ENCODE measurements at regions not wholly inside any gene's neighbourhood (a gene's known extent, or its start where the extent isn't known, plus 50 kb on each side); places are given as distances from the start of the nearest gene placed in this dataset.

DNA sequence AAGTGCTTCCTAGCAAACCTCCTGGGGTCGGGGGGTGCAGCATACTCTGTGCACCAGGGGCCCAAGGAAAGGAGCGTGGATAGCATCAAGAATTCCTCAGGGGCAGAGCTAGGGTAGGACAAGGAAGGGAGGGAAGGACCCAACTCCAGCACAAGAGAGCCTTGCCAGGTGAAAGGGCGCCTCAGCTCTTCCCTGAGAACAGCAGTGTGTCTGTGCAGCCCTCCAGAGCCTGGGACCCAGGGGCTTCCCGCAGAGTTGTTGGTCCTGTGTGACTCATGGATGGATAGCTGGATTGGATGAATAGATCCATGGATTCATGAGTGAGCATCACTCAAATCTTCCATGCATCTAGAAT is 175.4 kb downstream of the SMAD2 start:
- intact Hi-C loops (cut with micrococcal nuclease): no loop called here

DNA sequence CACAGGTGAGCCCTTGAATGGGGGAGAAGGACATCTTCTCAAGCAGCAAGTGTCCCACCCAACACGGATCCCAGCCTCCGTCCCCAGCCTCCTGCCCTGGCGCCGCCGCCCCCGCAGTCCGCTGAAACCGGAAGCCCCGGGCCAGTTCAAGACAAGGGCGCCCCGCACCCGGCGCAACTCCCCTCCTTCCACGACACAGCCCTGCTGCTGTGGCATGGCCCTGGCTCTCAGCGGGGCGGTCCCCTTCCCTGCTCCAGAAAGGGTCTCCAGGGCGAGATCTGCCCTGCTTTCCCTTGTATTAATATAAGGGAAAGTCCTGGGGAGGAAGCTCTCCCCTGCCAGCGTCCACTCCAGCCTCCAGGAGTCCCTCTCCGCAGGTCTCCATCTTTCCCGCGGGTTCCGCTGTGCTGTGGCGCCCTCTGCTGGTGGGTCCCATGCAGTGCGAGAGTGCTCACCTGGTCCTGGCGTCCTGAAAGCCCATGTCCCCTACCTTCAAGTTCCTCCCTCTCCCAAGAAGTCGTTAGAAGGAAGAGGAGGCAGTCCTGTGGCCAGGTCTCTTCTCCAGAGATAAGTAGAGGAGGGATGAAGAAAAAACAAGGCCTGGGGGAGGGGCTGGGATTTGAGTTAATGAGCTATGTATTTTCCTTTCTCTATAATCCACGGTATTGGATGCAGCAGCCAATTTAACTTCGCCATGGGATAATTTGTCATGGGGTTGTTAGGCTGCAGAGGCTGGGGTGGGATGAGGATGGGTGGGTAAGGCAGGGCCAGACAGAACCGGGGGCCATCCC is 176.0 kb downstream of the SMAD2 start:
- H3K4me1 ChIP-seq (ENCODE audit: control insufficient read depth, extremely low read depth, insufficient read depth, low read length): no peaks in the 10 kb centered on the region
- H3K27me3 ChIP-seq (ENCODE audit: control insufficient read depth in 2 of 2, insufficient read depth in 2 of 2, low read length in 2 of 2): no peaks in the 10 kb centered on the region
- H3K27ac ChIP-seq (ENCODE audit: insufficient read depth, low read depth, low read length): no peak overlapping the region
- no peaks in the 10 kb centered on the region for H3K79me2 ChIP-seq (ENCODE audit: control insufficient read depth, insufficient read depth, low read length)
- ChIA-PET POLR2A (no interaction called here), CTCF (interaction anchor here (0.6 to 4.2 kb wide), 17 partner anchors 9 to 1106 kb away, joined by 3 to 34 read pairs (median 3); no protein-coding TSS in a partner anchor)
- no peak overlapping the region for H3K4me2 ChIP-seq (ENCODE audit: insufficient read depth, low read length)
- BruUV-seq (replicated peaks): no TSS peak
- no peak overlapping the region for H3K4me3 ChIP-seq (replicated peaks in 1 of 3; ENCODE audit: insufficient read depth in 1 of 3, low read depth in 1 of 3, low read length in 3 of 3)
- H4K20me1 ChIP-seq (replicated peaks; ENCODE audit: control insufficient read depth, extremely low read depth, insufficient read depth, low read length): no peaks in the 10 kb centered on the region
- no peaks in the 10 kb centered on the region for H3K9me1 ChIP-seq (replicated peaks; ENCODE audit: control insufficient read depth, extremely low read depth, insufficient read depth, low read length)
- no peaks in the 10 kb centered on the region for H3K36me3 ChIP-seq (ENCODE audit: control insufficient read depth in 2 of 2, extremely low read depth in 1 of 2, insufficient read depth in 2 of 2, low read length in 2 of 2)
- no peak for TF ChIP-seq MYC (IDR thresholded peaks at IDR 0.05; ENCODE audit: low read depth, low read length)
- no peak for TF ChIP-seq EZH2 (IDR thresholded peaks at IDR 0.05; ENCODE audit: borderline replicate concordance, low read depth, low read length, severe bottlenecking)
- TF ChIP-seq, protein P1, sequence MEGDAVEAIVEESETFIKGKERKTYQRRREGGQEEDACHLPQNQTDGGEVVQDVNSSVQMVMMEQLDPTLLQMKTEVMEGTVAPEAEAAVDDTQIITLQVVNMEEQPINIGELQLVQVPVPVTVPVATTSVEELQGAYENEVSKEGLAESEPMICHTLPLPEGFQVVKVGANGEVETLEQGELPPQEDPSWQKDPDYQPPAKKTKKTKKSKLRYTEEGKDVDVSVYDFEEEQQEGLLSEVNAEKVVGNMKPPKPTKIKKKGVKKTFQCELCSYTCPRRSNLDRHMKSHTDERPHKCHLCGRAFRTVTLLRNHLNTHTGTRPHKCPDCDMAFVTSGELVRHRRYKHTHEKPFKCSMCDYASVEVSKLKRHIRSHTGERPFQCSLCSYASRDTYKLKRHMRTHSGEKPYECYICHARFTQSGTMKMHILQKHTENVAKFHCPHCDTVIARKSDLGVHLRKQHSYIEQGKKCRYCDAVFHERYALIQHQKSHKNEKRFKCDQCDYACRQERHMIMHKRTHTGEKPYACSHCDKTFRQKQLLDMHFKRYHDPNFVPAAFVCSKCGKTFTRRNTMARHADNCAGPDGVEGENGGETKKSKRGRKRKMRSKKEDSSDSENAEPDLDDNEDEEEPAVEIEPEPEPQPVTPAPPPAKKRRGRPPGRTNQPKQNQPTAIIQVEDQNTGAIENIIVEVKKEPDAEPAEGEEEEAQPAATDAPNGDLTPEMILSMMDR (IDR thresholded peaks at IDR 0.05; ENCODE audit: extremely low read depth in 1 of 2, insufficient read depth in 1 of 2, low read depth in 1 of 2, low read length in 2 of 2): peak; percentile 83 to 86
- intact Hi-C loops (cut with micrococcal nuclease): loop anchor here (1.0 kb wide), 1 partner anchor 539 kb away; no protein-coding TSS in a partner anchor
- no peak overlapping the region for H2AFZ ChIP-seq (ENCODE audit: low read depth, low read length)
- DNase-seq (ENCODE audit: low read depth, low spot score) (peak; percentile 21), FAIRE-seq (no peak)
- dilution Hi-C loops (cut with MboI; ENCODE audit: extremely low pct_ligation_motif_present, low sequenced_read_pairs): no loop called here
- H3K9me3 ChIP-seq (replicated peaks; ENCODE audit: control insufficient read depth, insufficient read depth, low read length): no peaks in the 10 kb centered on the region
- no peak overlapping the region for H3K9ac ChIP-seq (replicated peaks; ENCODE audit: extremely low read depth, insufficient read depth, low read length)

More for the DNA sequence above, 175.4 kb downstream of the SMAD2 start:
- CTCF ChIA-PET: interaction anchor here (0.6 to 4.2 kb wide), 19 partner anchors 9 to 1106 kb away, joined by 3 to 34 read pairs (median 3); no protein-coding TSS in a partner anchor
- H3K9ac ChIP-seq (replicated peaks; ENCODE audit: extremely low read depth, insufficient read depth, low read length): no peak overlapping the region
- DNase-seq (ENCODE audit: low read depth, low spot score): no peak
- no peaks in the 10 kb centered on the region for H3K9me1 ChIP-seq (replicated peaks; ENCODE audit: control insufficient read depth, extremely low read depth, insufficient read depth, low read length)
- no peak overlapping the region for H2AFZ ChIP-seq (ENCODE audit: low read depth, low read length)
- dilution Hi-C loops (cut with MboI; ENCODE audit: extremely low pct_ligation_motif_present, low sequenced_read_pairs): no loop called here
- TF ChIP-seq EZH2 (IDR thresholded peaks at IDR 0.05; ENCODE audit: borderline replicate concordance, low read depth, low read length, severe bottlenecking) (no peak), FOS (IDR thresholded peaks at IDR 0.05; ENCODE audit: borderline replicate concordance, insufficient read depth, low read length) (no peak)
- no peak overlapping the region for H3K4me3 ChIP-seq (replicated peaks in 1 of 3; ENCODE audit: insufficient read depth in 1 of 3, low read depth in 1 of 3, low read length in 3 of 3)
- no peaks in the 10 kb centered on the region for H3K79me2 ChIP-seq (ENCODE audit: control insufficient read depth, insufficient read depth, low read length)
- no peaks in the 10 kb centered on the region for H4K20me1 ChIP-seq (replicated peaks; ENCODE audit: control insufficient read depth, extremely low read depth, insufficient read depth, low read length)
- H3K36me3 ChIP-seq (ENCODE audit: control insufficient read depth in 2 of 2, extremely low read depth in 1 of 2, insufficient read depth in 2 of 2, low read length in 2 of 2): no peaks in the 10 kb centered on the region
- H3K27me3 ChIP-seq (ENCODE audit: control insufficient read depth in 2 of 2, insufficient read depth in 2 of 2, low read length in 2 of 2): no peaks in the 10 kb centered on the region
- no peaks in the 10 kb centered on the region for H3K9me3 ChIP-seq (replicated peaks; ENCODE audit: control insufficient read depth, insufficient read depth, low read length)
- no peak for FAIRE-seq
- H3K4me1 ChIP-seq (ENCODE audit: control insufficient read depth, extremely low read depth, insufficient read depth, low read length): no peaks in the 10 kb centered on the region
- POLR2A ChIA-PET: no interaction called here
- no TSS peak for BruUV-seq (replicated peaks)
- no peak overlapping the region for H3K4me2 ChIP-seq (ENCODE audit: insufficient read depth, low read length)
- no peak overlapping the region for H3K27ac ChIP-seq (ENCODE audit: insufficient read depth, low read depth, low read length)
